COR-L47 (cell line): ENCODE measurements at regions not wholly inside any gene's neighbourhood (a gene's known extent, or its start where the extent isn't known, plus 50 kb on each side); places are given as distances from the start of the nearest gene placed in this dataset.

Experiments used
- DNase-seq: peaks from one replicate; lab custom pipeline; 2025; lab: John Stamatoyannopoulos, UW

DNA sequence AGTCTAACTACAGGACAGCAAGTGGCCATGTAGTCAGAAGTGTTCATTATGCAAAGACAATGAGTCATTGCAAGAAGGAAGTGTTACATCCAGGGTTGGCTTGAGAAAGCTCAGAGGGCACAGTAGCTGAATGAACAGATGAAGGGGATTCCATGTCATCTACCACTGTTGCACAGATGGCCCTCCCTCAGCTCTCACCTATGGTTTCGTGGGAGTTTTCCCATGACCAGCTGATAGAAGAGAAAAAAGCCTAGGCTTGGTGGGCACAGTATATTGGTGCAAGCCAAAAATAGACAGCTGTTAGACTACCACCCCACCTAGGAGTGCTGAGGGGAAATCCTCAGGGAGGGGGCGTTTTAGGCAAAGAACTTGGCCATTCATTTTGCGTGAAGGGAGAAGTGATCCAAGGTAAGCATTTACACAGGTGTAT is 217.0 kb downstream of the DMRT2 start:
- DNase-seq = no peak

GRCh38 chr9:1267581-1267980 is 217.4 kb downstream of the DMRT2 start:
- no peak for DNase-seq

DNA sequence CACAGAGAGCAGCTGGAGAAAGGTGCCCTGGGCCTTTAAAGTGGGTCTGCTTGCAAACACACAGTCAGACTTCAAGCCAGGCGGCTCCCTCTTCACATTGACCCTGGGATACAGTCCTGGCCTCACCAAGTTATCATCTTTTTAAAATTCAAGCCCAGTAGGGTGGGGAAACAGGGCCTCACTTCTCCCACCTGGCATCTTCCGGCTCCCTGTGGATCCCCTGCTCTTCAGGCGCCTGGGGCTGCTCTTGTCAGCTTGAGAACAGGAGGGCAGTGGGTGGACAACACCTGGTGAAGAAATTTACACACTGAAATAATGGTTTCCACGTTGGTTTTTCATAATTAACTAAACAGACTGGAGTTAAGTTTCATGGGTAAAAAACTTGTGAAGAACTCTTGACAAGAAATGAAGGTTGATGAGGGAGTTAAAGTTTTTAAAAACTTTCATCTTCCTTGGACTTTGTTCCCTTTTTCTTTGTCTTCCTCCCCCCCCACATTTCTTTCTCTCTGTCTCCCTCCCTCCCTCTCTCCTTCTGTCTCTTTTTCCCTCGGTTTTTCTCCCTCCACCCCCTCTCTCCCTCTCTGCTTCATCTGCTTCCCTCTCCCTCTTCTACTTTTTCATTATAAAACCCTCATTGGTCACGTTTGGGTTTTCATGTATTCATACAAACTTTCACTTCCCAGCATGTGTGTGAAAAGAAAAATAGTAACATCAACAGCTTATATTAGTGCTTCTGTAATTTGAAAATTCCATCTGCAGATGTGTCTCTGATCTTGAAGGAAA is 219.6 kb downstream of the DMRT2 start:
- DNase-seq = no peak

DNA sequence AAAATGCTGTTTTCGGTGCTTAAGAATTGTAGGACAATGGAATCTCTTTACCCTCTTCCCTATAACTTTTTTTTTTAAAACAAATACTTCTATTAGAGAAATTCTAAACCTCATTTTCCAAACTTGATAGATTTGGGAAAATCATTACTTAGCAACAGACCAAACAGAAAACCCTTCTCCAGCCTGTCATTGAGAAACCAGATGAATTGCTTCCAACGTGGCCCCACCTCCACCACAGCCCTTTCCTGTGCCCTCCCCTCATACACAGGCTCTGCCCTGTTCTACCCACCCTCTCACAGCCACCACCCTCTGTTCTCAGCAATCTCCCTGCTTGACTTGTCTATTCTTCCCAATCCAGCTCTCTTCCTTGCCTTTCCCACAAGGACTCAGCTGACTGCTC is 221.2 kb downstream of the DMRT2 start:
- DNase-seq = no peak

DNA sequence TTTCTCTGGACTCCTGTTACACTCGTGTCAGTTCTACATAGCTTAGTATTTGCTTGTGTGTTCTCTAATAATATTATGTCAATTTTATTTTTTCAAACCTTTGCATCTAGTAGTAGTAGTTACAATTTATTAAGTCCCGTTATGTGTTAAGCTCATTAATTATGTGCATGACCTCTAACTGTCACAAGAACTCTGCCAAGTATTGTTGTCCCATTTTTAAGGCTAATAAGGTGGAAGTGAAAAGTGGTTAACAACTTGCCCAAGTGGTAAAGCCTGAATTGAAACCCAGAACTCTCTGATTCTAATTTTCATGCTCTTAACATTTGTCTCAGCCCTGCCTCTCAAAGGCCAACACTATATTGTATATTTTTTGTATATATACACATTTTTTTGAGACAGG is 221.6 kb downstream of the DMRT2 start:
- DNase-seq = no peak

DNA sequence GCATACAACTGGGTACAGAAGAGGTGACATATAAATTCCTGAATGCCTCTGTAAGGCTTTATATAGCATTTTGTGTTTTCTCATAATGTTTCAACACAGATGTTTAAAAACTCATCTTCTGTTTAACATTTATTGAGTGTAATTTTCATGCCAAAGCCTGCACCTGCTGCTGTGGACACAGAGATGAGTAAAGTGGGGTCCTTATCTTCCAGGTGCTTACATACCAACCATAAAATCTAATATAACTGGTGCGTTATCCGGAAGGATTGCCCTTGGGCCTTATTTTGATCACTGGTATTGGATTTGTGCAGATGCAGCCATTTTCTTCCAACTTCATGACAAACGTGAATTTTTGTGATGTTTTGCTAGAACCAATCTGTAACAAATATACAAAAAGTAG is 222.3 kb downstream of the DMRT2 start:
- DNase-seq = no peak

DNA sequence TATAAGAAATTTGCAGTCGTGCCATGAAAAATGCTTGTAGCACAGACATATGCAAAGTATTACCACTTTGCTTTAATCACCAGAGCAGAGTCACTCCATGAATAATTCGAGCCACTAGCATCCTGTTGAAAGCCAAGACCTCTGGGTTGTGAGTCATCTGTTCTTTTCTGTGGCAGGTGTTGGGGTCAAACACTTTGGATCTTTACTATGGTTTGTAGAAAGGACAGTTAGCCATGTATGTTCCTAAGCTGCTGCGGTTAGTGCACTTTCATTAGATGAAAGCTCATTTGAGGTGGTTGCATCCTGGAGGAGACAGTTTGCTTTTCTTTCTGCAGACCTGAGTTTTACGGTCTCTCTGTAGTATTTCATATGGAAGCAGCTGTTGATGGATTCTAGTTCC is 223.7 kb downstream of the DMRT2 start:
- DNase-seq = no peak

DNA sequence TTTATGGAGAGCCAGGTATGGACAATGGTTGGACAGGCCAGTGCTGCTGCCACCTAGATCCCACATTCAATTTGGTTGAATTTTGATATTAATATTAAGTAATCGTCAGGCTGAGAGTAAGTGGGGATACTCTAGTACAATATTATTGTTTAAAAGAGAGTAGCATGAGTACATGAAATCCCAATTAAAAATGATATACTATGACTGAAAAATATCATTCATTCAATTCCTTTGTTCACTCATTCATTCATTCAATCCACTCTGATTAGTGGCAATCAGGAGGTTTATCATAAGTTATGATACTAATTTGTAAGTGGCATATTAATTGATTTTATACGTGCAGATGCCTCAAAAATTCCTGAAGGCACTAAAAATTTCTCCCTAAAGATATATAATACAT is 224.2 kb downstream of the DMRT2 start:
- DNase-seq = no peak

DNA sequence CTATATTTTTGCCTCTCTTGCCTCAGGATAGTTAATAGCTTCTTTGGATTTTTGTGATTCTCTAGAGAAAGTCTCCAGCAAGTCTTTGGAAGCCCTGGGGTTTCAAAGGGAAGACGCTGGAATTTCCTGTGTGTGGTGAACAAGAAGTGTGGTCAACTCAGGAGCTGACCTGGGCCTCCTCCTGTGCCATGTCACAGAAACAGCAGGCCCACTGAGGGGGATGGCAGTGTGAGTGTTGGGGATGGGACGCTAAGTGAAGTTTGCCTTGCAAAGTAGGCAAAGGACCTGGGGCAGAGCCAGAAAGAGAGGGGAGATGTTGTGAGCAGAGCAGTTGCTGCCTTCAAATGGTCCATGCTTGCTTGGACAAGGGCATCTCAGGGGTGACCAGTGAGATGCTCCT is 226.3 kb downstream of the DMRT2 start:
- DNase-seq = no peak

- no peak for DNase-seq
These were observed 234.6 kb downstream of the DMRT2 start for GRCh38 chr9:1284727-1285126.

DNA sequence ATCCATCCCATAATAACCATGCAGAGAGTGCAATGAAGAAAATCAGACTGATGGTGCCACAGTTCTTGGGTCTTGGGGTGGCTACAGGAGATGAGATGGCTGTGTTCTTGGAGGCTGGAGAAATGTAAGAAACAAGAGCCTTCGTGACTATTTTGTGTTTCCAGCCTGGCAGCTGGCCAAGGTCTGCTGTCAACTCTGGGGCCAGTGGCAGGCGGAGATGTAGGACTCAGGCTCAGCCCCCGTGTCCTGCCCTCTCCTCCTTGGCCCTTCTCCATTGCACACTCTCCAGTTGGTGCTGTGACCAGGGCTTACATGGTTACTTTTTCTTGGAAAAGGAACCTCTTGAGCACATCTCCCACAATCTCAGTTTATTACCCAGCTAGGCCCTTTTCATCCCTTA is 235.4 kb downstream of the DMRT2 start:
- no peak for DNase-seq

DNA sequence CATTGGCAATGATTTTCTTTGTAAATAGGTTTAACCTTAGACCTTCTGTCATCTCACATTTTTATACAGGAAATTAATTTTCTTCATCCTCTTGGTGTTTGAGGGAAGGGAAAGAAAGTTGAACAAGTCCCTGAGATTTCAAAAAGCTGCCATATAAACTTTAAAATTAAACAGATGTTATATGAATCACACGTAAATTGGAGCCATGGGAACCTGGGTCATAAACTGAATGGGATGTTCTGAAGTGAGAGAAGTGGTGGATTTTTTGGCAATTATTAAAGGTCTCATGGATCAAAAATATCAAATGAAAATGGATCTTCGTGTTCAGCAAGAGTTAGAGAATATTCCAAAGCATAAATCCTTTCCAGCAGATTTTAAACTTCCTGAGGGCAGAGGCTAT is 242.2 kb downstream of the DMRT2 start:
- DNase-seq = no peak

GRCh38 chr9:1294641-1295258 is 244.6 kb downstream of the DMRT2 start:
- DNase-seq = no peak

- no peak for DNase-seq
These were observed 246.2 kb downstream of the DMRT2 start for GRCh38 chr9:1296331-1296730.

GRCh38 chr9:1298046-1298445 is 247.9 kb downstream of the DMRT2 start:
- no peak for DNase-seq

DNA sequence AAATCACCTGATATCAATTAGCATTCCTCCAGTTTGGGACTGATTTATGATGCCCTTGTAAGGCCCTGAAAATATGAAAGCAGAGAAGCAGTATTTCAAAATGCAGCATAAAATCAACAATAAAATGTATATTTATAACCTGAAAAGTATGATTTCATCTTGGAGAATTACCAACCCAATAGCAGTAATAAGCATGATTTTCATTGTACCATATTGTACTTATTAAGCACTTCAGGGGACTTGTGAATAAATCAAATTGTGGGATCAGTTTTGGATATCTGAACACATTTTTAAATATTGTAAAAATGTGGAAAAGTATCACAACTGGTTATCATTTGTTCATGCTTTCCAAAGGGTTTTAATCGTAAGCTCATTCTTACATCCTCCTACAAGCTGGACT is 250.8 kb downstream of the DMRT2 start:
- no peak for DNase-seq

GRCh38 chr9:1303932-1304331 is 253.8 kb downstream of the DMRT2 start:
- no peak for DNase-seq

DNA sequence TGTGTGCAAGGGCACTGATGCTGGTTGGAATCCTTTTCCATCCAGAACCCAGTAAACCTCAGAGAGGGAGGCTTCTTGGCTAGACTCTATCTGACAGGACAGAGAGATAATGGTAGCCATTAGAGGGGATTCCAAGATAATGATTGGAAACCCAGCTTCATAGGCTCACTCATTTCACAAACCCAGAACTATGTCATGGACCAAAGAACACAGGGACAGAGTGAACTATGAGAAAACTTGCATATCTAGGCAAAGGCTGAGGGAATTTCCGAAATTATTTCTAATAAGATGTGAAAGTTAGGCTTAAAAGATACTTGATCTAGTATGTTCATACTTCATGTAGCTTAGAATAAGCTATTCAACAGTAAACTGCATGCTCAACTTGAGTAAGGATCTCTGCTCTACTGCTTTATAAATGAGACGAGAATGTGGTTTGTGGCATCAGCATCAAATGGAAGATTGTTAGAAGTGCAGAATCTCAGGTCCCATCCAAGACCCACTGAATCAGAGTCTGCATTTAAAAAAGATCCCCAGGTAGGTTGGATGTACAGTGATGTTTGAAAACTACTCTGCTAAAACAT is 261.4 kb downstream of the DMRT2 start:
- no peak for DNase-seq

DNA sequence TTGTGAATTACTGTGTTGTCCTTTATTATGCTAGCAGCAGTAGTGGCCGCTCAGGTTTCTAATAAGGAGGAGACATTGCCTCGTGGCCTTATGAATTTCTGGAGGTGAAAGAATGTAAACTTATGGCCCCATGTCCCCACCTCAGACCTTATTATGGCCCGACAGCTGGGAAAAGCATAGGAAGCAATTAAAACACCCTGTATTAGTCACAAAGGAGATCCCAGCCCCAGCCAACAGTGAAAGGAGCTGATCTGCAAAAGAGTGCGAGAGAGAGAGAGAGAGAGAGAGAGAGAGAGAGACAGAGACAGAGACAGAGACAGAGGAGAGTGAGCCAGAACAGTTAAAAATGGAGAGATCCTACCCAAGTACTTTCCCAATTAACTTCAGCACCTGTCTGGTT is 269.3 kb downstream of the DMRT2 start:
- no peak for DNase-seq

- DNase-seq = no peak
These were observed 269.9 kb downstream of the DMRT2 start for GRCh38 chr9:1320051-1320557.

GRCh38 chr9:1320607-1321195 is 270.5 kb downstream of the DMRT2 start:
- no peak for DNase-seq

DNA sequence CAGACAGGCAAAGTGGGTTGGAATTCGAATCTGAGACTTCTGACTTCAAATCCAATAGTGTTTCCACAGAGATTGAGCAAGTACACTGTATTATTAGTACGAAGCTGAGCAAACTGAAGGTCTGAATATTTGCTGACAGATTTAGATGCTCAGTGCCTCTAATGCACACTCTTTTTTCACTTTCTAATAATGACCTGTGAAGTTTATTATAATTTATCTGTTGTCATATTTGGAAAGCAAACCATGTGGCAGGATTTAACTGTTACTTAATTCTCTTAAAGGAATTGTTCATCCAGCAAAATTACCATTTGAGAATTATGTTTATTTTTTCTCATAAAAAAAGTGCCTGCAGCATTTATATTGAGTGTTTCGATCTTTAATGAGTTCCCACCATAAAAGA is 277.3 kb downstream of the DMRT2 start:
- DNase-seq = no peak

DNA sequence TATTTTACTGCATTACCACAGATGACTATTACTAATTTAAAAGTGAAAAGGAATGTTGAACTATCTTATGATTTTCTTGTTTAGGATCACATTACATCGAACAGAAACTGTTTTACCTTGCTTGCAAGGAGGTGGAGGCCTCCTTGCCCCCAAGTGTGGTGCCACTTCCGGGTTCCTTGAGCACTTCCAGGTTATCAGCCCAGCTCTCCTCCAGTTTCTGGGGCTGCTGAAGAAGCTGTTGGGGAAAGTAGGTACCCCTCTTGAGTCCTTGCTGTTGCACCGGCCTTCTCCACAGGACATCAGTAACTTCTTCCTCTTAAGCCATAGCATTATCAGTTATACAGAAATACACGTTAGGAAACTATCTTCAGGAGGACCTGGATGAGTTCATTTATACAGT is 278.2 kb downstream of the DMRT2 start:
- DNase-seq = no peak
